Right lobe of liver (tissue), 4 donors: ENCODE measurements at regions not wholly inside any gene's neighbourhood (a gene's known extent, or its start where the extent isn't known, plus 50 kb on each side); places are given as distances from the start of the nearest gene placed in this dataset.

ENCODE experiments used
- POLR2A ChIP-seq: fragments of 450-650 bp; IDR thresholded peaks from one replicate; pipeline ENCODE4 v1.6.1; 2017; ENCODE audit warnings: antibody characterized with exemption, mild to moderate bottlenecking
- TF ChIP-seq, protein P1 (sequence below), 4 donors: fragments of 200-600 bp in 3 of 4; fragments of 450-650 bp in 1 of 4; IDR thresholded peaks; one replicate each; pipeline versions ENCODE4 v1.5.1 to v1.8.0; 2016 to 2022; ENCODE audit warnings: antibody characterized with exemption in 4 of 4, mild to moderate bottlenecking in 2 of 4
- donor health status: DM: no; HTN: no; CAD: no.
- donor health status: DM: no; HTN: no; CAD: no.
- donor health status: DM: no; HTN: yes; CAD: no.

DNA sequence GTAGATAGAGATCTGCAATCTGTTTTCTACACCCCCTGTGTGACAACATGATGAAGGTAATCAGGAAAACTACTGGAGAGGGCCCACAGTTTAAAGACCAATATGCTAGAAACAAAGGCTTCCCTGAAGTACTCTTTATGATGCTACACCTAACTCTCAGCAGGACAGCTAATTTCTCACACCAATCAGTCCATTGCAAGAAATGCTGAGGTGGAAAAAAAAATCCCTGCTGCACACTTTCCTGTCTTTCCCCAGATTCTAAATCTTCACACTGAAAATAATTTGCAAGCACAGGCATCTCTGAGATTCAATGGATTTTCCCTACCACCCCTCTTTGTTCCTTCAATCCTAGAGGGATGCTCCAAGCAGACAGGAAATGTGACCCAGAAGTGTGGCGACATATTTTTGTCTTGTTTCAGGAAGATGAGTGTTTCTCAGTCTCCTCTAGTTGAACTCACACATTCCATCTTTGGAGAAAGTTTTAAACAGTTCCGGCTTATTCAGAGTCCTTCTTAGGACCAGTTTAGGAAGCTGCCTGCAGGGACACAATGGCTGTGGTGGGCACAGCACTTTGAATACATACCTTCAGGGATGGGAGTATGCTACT lies 671.6 kb downstream of the DIAPH3 start:
- TF ChIP-seq POLR2A, result no peak
- TF ChIP-seq, protein P1, sequence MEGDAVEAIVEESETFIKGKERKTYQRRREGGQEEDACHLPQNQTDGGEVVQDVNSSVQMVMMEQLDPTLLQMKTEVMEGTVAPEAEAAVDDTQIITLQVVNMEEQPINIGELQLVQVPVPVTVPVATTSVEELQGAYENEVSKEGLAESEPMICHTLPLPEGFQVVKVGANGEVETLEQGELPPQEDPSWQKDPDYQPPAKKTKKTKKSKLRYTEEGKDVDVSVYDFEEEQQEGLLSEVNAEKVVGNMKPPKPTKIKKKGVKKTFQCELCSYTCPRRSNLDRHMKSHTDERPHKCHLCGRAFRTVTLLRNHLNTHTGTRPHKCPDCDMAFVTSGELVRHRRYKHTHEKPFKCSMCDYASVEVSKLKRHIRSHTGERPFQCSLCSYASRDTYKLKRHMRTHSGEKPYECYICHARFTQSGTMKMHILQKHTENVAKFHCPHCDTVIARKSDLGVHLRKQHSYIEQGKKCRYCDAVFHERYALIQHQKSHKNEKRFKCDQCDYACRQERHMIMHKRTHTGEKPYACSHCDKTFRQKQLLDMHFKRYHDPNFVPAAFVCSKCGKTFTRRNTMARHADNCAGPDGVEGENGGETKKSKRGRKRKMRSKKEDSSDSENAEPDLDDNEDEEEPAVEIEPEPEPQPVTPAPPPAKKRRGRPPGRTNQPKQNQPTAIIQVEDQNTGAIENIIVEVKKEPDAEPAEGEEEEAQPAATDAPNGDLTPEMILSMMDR (IDR thresholded peaks at IDR 0.05), result no peak
